B cell (primary cell): ENCODE measurements at regions not wholly inside any gene's neighbourhood (a gene's known extent, or its start where the extent isn't known, plus 50 kb on each side); places are given as distances from the start of the nearest gene placed in this dataset.

Source experiments
- EZH2 ChIP-seq: IDR thresholded peaks from 2 replicates; pipeline ENCODE4 v1.6.1; 2012; ENCODE audit warnings: borderline replicate concordance, low read depth, mild to moderate bottlenecking, moderate library complexity, low read length; ENCODE audit not compliant: insufficient read depth, poor library complexity, severe bottlenecking
- TF ChIP-seq, protein P1 (sequence below): fragments of 200-600 bp; IDR thresholded peaks from one replicate; pipeline ENCODE4 v1.8.0; 2022; ENCODE audit warnings: antibody characterized with exemption, mild to moderate bottlenecking

DNA sequence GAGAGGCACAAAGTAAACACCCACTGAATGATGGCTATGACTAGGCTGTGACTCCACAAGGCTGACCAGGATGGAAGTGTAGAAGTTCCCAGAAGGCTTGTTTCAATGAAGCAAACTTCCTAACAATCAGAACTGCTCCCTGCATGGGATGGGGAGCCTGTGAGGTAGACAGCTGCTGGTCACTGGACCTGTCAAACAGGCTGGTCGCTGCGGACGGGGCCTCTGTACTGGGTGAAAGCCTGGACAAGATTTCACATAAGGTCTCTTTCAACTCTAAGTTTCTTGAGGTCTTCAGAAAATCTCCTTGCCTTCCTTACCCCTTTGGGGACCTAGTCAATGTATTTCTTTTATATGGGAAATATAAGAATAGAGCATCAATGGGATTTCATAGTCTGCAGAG lies 438.2 kb downstream of the BUD13 start:
- TF ChIP-seq, protein P1, sequence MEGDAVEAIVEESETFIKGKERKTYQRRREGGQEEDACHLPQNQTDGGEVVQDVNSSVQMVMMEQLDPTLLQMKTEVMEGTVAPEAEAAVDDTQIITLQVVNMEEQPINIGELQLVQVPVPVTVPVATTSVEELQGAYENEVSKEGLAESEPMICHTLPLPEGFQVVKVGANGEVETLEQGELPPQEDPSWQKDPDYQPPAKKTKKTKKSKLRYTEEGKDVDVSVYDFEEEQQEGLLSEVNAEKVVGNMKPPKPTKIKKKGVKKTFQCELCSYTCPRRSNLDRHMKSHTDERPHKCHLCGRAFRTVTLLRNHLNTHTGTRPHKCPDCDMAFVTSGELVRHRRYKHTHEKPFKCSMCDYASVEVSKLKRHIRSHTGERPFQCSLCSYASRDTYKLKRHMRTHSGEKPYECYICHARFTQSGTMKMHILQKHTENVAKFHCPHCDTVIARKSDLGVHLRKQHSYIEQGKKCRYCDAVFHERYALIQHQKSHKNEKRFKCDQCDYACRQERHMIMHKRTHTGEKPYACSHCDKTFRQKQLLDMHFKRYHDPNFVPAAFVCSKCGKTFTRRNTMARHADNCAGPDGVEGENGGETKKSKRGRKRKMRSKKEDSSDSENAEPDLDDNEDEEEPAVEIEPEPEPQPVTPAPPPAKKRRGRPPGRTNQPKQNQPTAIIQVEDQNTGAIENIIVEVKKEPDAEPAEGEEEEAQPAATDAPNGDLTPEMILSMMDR: no peak
- no peak for TF ChIP-seq EZH2
